Activated CD8-positive, alpha-beta T cell treated with anti-CD3 and anti-CD28 coated beads for 36 hours (primary cell): ENCODE measurements at regions not wholly inside any gene's neighbourhood (a gene's known extent, or its start where the extent isn't known, plus 50 kb on each side); places are given as distances from the start of the nearest gene placed in this dataset.

Experiments
- ATAC-seq: fragments of 200-7000 bp; cut with Tn5 transposase; one replicate; pipeline ENCODE4 v1.10.0; 2021; ENCODE audit warnings: mild to moderate bottlenecking, moderate library complexity
- CTCF ChIA-PET: fragments of 350-600 bp; sonication (Branson Sonifier 250); formaldehyde crosslinking; loops from one replicate; lab custom pipeline; 2021; ENCODE audit warnings: antibody characterized with exemption; lab: Charles Lee
- POLR2A ChIA-PET: fragments of 350-600 bp; sonication (Branson Sonifier 250); formaldehyde crosslinking; loops from one replicate; lab custom pipeline; 2021; ENCODE audit warnings: antibody characterized with exemption; lab: Charles Lee
- DNase-seq: peaks from one replicate; pipeline ENCODE4 v3.0.0-alpha.2; 2020
- H3K27ac Mint-ChIP-seq: one replicate; pipeline ENCODE4 v1.8.0; 2021; ENCODE audit warnings: mild to moderate bottlenecking, mixed read lengths
- H3K27me3 Mint-ChIP-seq: one replicate; pipeline ENCODE4 v1.8.0; 2021; ENCODE audit warnings: mixed read lengths
- H3K36me3 Mint-ChIP-seq: one replicate; pipeline ENCODE4 v1.8.0; 2021; ENCODE audit warnings: low read depth, mixed read lengths
- H3K4me1 Mint-ChIP-seq: one replicate; pipeline ENCODE4 v1.8.0; 2021; ENCODE audit warnings: low read depth, mixed read lengths
- H3K4me3 Mint-ChIP-seq: one replicate; pipeline ENCODE4 v1.8.0; 2021; ENCODE audit warnings: mild to moderate bottlenecking, moderate library complexity, mixed read lengths
- H3K9me3 Mint-ChIP-seq: one replicate; pipeline ENCODE4 v1.8.0; 2021; ENCODE audit warnings: mixed read lengths
- intact Hi-C: fragments of 100-400 bp; cut with micrococcal nuclease; formaldehyde crosslinking; loops from one replicate; pipeline ENCODE4 v1.10.0; 2022
- TF ChIP-seq, protein P1 (sequence below): fragments of 200-600 bp; IDR thresholded peaks from one replicate; pipeline ENCODE4 v1.8.0; 2022; ENCODE audit warnings: antibody characterized with exemption, mild to moderate bottlenecking

GRCh38 chr5:128765448-128766061 lies 199.7 kb upstream of the SLC27A6 start:
- intact Hi-C loops: no loop called here
- Mint-ChIP-seq H3K27me3 (no peaks in the 10 kb centered on the region), H3K9me3 (no peaks in the 10 kb centered on the region), H3K4me3 (no peak overlapping the region), H3K4me1 (no peaks in the 10 kb centered on the region), H3K27ac (no peak overlapping the region), H3K36me3 (no peaks in the 10 kb centered on the region)
- TF ChIP-seq, protein P1, sequence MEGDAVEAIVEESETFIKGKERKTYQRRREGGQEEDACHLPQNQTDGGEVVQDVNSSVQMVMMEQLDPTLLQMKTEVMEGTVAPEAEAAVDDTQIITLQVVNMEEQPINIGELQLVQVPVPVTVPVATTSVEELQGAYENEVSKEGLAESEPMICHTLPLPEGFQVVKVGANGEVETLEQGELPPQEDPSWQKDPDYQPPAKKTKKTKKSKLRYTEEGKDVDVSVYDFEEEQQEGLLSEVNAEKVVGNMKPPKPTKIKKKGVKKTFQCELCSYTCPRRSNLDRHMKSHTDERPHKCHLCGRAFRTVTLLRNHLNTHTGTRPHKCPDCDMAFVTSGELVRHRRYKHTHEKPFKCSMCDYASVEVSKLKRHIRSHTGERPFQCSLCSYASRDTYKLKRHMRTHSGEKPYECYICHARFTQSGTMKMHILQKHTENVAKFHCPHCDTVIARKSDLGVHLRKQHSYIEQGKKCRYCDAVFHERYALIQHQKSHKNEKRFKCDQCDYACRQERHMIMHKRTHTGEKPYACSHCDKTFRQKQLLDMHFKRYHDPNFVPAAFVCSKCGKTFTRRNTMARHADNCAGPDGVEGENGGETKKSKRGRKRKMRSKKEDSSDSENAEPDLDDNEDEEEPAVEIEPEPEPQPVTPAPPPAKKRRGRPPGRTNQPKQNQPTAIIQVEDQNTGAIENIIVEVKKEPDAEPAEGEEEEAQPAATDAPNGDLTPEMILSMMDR: no peak
- ATAC-seq: no peak
- DNase-seq: no peak
- ChIA-PET POLR2A (no interaction called here), CTCF (no interaction called here)

DNA sequence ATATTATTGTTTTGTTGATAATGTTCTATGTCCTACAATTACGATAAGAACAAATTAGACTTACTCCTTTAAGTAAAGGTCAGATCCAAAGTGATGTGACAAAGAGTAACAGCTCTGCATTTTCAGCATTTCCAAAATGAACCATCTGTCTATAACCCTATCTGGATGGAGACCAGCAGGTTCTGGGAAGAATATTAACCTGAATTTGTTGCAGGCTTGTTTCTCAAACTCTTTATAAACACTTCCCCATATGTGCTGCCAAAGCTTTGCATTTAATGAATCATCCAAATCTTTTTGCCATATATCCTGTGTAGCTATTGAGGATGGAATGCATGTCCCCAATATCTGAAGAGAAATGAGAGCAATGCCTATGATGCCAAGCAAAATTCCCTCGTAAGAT lies 198.9 kb upstream of the SLC27A6 start:
- intact Hi-C loops: no loop called here
- Mint-ChIP-seq H3K36me3 (no peaks in the 10 kb centered on the region), H3K4me3 (no peak overlapping the region), H3K27ac (no peak overlapping the region), H3K4me1 (no peaks in the 10 kb centered on the region), H3K9me3 (no peaks in the 10 kb centered on the region), H3K27me3 (no peaks in the 10 kb centered on the region)
- no peak for ATAC-seq
- POLR2A ChIA-PET: no interaction called here
- TF ChIP-seq, protein P1: no peak
- no peak for DNase-seq
- CTCF ChIA-PET: no interaction called here

DNA sequence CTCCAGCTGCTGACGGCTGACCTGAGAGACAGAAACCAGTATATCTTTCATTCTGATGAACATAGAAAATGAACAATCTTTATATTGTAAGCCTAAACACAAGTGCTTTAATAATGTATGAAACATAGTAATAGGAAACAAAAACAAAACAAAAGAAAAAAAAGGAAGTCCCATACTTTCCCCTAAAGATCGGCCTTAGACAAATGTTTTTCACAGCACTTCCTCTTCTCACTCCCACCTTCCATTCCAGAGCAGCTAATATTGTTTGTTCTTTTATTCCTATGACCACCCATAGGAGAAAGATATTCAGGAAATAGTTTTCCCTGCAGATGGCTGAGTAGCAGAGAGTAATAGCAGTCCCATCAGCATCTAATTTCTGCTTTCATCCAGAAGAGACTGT lies 194.4 kb upstream of the SLC27A6 start:
- no peaks in the 10 kb centered on the region for H3K9me3 Mint-ChIP-seq
- H3K4me3 Mint-ChIP-seq: no peak overlapping the region
- intact Hi-C loops: no loop called here
- DNase-seq: no peak
- CTCF ChIA-PET: no interaction called here
- H3K27ac Mint-ChIP-seq: no peak overlapping the region
- TF ChIP-seq, protein P1: no peak
- no peaks in the 10 kb centered on the region for H3K4me1 Mint-ChIP-seq
- POLR2A ChIA-PET: no interaction called here
- H3K27me3 Mint-ChIP-seq: no peaks in the 10 kb centered on the region
- ATAC-seq: no peak
- H3K36me3 Mint-ChIP-seq: no peaks in the 10 kb centered on the region

DNA sequence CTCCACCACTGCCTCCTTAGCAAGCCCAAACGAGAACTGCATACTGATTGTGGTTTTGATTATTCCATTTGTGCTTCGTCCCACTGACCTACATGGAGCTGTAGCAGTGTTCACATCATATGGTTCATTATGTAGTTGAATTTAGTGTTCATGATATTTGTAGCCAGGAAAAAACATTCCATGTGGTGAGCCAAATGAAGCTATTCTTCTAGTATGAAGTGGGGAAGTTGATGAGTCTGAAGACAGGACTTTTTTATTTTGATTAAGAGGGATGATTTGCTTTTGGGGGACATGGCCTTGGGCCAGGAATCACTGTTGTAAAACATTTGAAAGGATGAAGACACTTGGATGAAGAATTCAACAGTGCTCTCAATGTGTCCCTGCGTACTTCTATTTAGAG lies 192.9 kb upstream of the SLC27A6 start:
- Mint-ChIP-seq H3K4me3 (no peak overlapping the region), H3K9me3 (no peaks in the 10 kb centered on the region), H3K27me3 (no peaks in the 10 kb centered on the region), H3K27ac (no peak overlapping the region), H3K4me1 (peaks cover 9% of the 10 kb centered on the region), H3K36me3 (no peaks in the 10 kb centered on the region)
- no peak for DNase-seq
- intact Hi-C loops: no loop called here
- no peak for ATAC-seq
- ChIA-PET POLR2A (no interaction called here), CTCF (no interaction called here)
- TF ChIP-seq, protein P1: no peak

DNA sequence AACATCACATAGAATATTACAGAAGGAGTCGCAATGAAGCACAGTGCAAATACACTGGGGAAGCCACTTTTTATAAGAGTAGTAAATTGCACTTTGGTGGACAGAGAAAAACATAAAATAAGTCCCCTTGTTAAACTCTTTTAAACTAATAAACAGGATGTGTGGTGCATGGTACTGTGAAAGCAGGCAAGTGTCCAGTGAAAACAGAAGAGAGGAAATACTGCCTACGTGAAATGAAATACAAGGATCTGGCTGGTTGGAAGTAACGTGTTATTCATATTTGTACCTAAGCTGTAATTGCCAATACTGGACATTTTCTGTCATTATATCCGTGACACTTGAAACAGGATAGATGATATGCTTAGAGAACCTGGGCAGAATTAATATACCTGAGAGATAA lies 191.9 kb upstream of the SLC27A6 start:
- ChIA-PET CTCF (no interaction called here), POLR2A (no interaction called here)
- Mint-ChIP-seq H3K27ac (no peak overlapping the region), H3K4me3 (no peak overlapping the region), H3K36me3 (no peaks in the 10 kb centered on the region), H3K9me3 (no peaks in the 10 kb centered on the region), H3K27me3 (no peaks in the 10 kb centered on the region), H3K4me1 (peaks cover 13% of the 10 kb centered on the region)
- ATAC-seq (no peak), DNase-seq (no peak)
- intact Hi-C loops: no loop called here
- TF ChIP-seq, protein P1: no peak
